K562 (cell line): ENCODE measurements at regions not wholly inside any gene's neighbourhood (a gene's known extent, or its start where the extent isn't known, plus 50 kb on each side); places are given as distances from the start of the nearest gene placed in this dataset.

ENCODE experiments used
- ATAC-seq: fragments of 200-7000 bp; cut with Tn5 transposase; 3 replicates; pipeline ENCODE4 v1.9.1; 2020; ENCODE audit warnings: moderate library complexity
- BruUV-seq: library from RNA; stranded (reverse); fragments of 400-500 nt; replicated peaks from 2 replicates; lab custom pipeline; 2021; lab: Mats Ljungman, UMichigan
- CTCF ChIA-PET: fragments of 300-600 bp; formaldehyde crosslinking; extraction: SDS; loops from one replicate; lab custom pipeline; 2021; ENCODE audit warnings: low intra/inter-chr PET ratio; lab: Yijun Ruan, JAX
- POLR2A ChIA-PET: fragments of 300-600, 350-650 bp; sonication (Branson Sonifier 250); formaldehyde crosslinking; extraction: SDS; loops from one replicate; lab custom pipeline; 2021; ENCODE audit warnings: antibody characterized with exemption, inconsistent platforms; lab: Yijun Ruan, JAX
- DNase-seq, 4 experiments: peaks; one replicate each; pipeline versions ENCODE4 v3.0.0 to v3.0.0-alpha.2; 2011 to 2018; ENCODE audit warnings: low spot score in 3 of 4, mixed read lengths in 3 of 4; ENCODE audit errors: extremely low read depth in 1 of 4
- FAIRE-seq: peaks from 2 replicates; lab custom pipeline; 2011; peaks lifted over from hg19 to GRCh38; lab: Jason Lieb, UNC
- H2AFZ ChIP-seq: 2 replicates; pipeline ENCODE4 v1.6.0; 2011; ENCODE audit warnings: low read depth, low read length, control low read depth, inconsistent platforms
- H3K27ac ChIP-seq: fragments of 200-600 bp; 3 replicates; pipeline ENCODE4 v1.8.0; 2011; ENCODE audit warnings: low read depth, mild to moderate bottlenecking, control low read depth, inconsistent platforms, low read length, moderate library complexity, mixed read lengths; ENCODE audit errors: extremely low read depth
- H3K27me3 ChIP-seq, 2 experiments: fragments of 300-600 bp in 1 of 2; 2 replicates in 1 of 2; 3 replicates in 1 of 2; pipeline versions ENCODE4 v1.6.0 to v1.8.0; 2011; ENCODE audit warnings: inconsistent platforms in 2 of 2, low read length in 2 of 2, mild to moderate bottlenecking in 1 of 2, mixed read lengths in 1 of 2, moderate library complexity in 1 of 2; ENCODE audit not compliant: control insufficient read depth in 2 of 2, insufficient read depth in 2 of 2
- H3K36me3 ChIP-seq: fragments of 300-600 bp; 3 replicates; pipeline ENCODE4 v1.8.0; 2011; ENCODE audit warnings: mild to moderate bottlenecking, low read length, inconsistent platforms; ENCODE audit not compliant: control insufficient read depth, insufficient read depth
- H3K4me1 ChIP-seq, 2 experiments: fragments of 200-600 bp in 1 of 2; replicated peaks in 1 of 2; 2 replicates in 1 of 2; 3 replicates in 1 of 2; pipeline versions ENCODE4 v1.5.1 to v1.8.0; 2011; ENCODE audit warnings: inconsistent platforms in 2 of 2, low read length in 2 of 2, mild to moderate bottlenecking in 1 of 2, mixed read lengths in 1 of 2, moderate library complexity in 1 of 2; ENCODE audit not compliant: control insufficient read depth in 2 of 2, insufficient read depth in 2 of 2
- H3K4me2 ChIP-seq: 2 replicates; pipeline ENCODE4 v1.6.1; 2011; ENCODE audit warnings: low read length, control low read depth, inconsistent platforms, mixed read lengths; ENCODE audit not compliant: insufficient read depth
- H3K4me3 ChIP-seq: fragments of 200-600 bp; sonication (generic), shearing (Covaris generic); 2 replicates; pipeline ENCODE4 v1.5.1; 2016; ENCODE audit warnings: control low read depth, inconsistent platforms
- H3K79me2 ChIP-seq: fragments of 200-600 bp; 3 replicates; pipeline ENCODE4 v1.8.0; 2011; ENCODE audit warnings: low read length, inconsistent platforms; ENCODE audit not compliant: control insufficient read depth, insufficient read depth
- H3K9ac ChIP-seq, 2 experiments: 2 replicates each; pipeline versions ENCODE4 v1.6.0 to v1.6.1; 2011; ENCODE audit warnings: low read depth in 2 of 2, low read length in 2 of 2, control low read depth in 1 of 2, inconsistent platforms in 1 of 2, mild to moderate bottlenecking in 1 of 2, mixed read lengths in 1 of 2; ENCODE audit not compliant: insufficient read depth in 1 of 2
- H3K9me1 ChIP-seq: one replicate; pipeline ENCODE4 v1.6.0; 2011; ENCODE audit warnings: inconsistent platforms, mild to moderate bottlenecking, low read length, moderate library complexity; ENCODE audit not compliant: control insufficient read depth, insufficient read depth
- H3K9me3 ChIP-seq: replicated peaks from 2 replicates; pipeline ENCODE4 v1.5.1; 2011; ENCODE audit warnings: low read depth, low read length, inconsistent platforms; ENCODE audit not compliant: control insufficient read depth, insufficient read depth
- H4K20me1 ChIP-seq: replicated peaks from 2 replicates; pipeline ENCODE4 v1.6.1; 2011; ENCODE audit warnings: low read length, inconsistent platforms, mixed read lengths; ENCODE audit not compliant: control insufficient read depth, insufficient read depth
- BHLHE40 ChIP-seq: IDR thresholded peaks from 2 replicates; pipeline ENCODE4 v1.6.1; 2011; ENCODE audit warnings: low read length, improper control_type of control experiment
- BRF1 ChIP-seq: IDR thresholded peaks from 3 replicates; pipeline ENCODE4 v1.6.1; 2011; ENCODE audit warnings: borderline replicate concordance, mild to moderate bottlenecking; ENCODE audit not compliant: insufficient read length; ENCODE audit errors: extremely low read depth
- CXXC5 ChIP-seq: fragments of 250-450 bp; sonication (Bioruptor Pico); IDR thresholded peaks from 2 replicates; pipeline ENCODE4 v1.8.0; 2022; ENCODE audit warnings: inconsistent platforms, mild to moderate bottlenecking, moderate library complexity
- EHMT2 ChIP-seq: fragments of 450-650 bp; IDR thresholded peaks from 2 replicates; pipeline ENCODE4 v1.6.1; 2018; ENCODE audit warnings: antibody characterized with exemption
- HDAC2 ChIP-seq: fragments of 450-650 bp; IDR thresholded peaks from 2 replicates; pipeline ENCODE4 v1.6.1; 2016; ENCODE audit warnings: mild to moderate bottlenecking
- ILF3 ChIP-seq: fragments of 450-650 bp; IDR thresholded peaks from 2 replicates; pipeline ENCODE4 v1.6.1; 2018; ENCODE audit warnings: antibody characterized with exemption, mild to moderate bottlenecking, moderate library complexity, borderline replicate concordance
- KLF10 ChIP-seq: fragments of 250-450 bp; sonication (Bioruptor Pico); IDR thresholded peaks from 2 replicates; pipeline ENCODE4 v1.6.1; 2021; ENCODE audit warnings: matching md5 sums
- MIER1 ChIP-seq: fragments of 450-650 bp; IDR thresholded peaks from 2 replicates; pipeline ENCODE4 v1.6.1; 2016; ENCODE audit warnings: antibody characterized with exemption, mild to moderate bottlenecking, low read depth
- NR2F6 ChIP-seq: fragments of 450-650 bp; formaldehyde crosslinking; IDR thresholded peaks from 2 replicates; pipeline ENCODE4 v1.4.0; 2020; ENCODE audit warnings: mild to moderate bottlenecking
- NR3C1 ChIP-seq: sonication (generic); formaldehyde crosslinking; IDR thresholded peaks from 2 replicates; pipeline ENCODE4 v1.8.1; 2022; ENCODE audit warnings: missing genetic modification reagents
- RBM14 ChIP-seq: fragments of 200-400 bp; formaldehyde crosslinking; IDR thresholded peaks from 2 replicates; pipeline ENCODE4 v1.6.1; 2018; ENCODE audit warnings: low read depth, mild to moderate bottlenecking, low read length, moderate library complexity, borderline replicate concordance; ENCODE audit not compliant: insufficient read depth
- SIRT6 ChIP-seq: IDR thresholded peaks from one replicate; pipeline ENCODE4 v1.6.1; 2012; ENCODE audit warnings: low read depth, mild to moderate bottlenecking, control low read depth, inconsistent platforms, low read length, moderate library complexity
- SRSF7 ChIP-seq: fragments of 200-400 bp; formaldehyde crosslinking; optimal IDR thresholded peaks from 2 replicates; pipeline ENCODE3; 2017; ENCODE audit warnings: mild to moderate bottlenecking, low read depth, low read length
- STAG1 ChIP-seq: sonication (generic); formaldehyde crosslinking; IDR thresholded peaks from 2 replicates; pipeline ENCODE4 v1.5.0; 2020; ENCODE audit warnings: missing genetic modification reagents, borderline replicate concordance
- TCFL5 ChIP-seq: fragments of 250-450 bp; sonication (Bioruptor Pico); conservative IDR thresholded peaks from 2 replicates; pipeline ENCODE4 v1.6.1; 2021; ENCODE audit warnings: mild to moderate bottlenecking, moderate library complexity, matching md5 sums
- ZKSCAN1 ChIP-seq: fragments of 150-350 bp; IDR thresholded peaks from 2 replicates; pipeline ENCODE4 v1.6.1; 2016; ENCODE audit warnings: low read depth, low read length
- ZNF395 ChIP-seq: fragments of 200-800 bp; sonication (Bioruptor generic); IDR thresholded peaks from 2 replicates; pipeline ENCODE4 v1.6.1; 2017; ENCODE audit warnings: missing genetic modification characterization, missing compliant biosample characterization
- ZNF511 ChIP-seq: sonication (generic); formaldehyde crosslinking; IDR thresholded peaks from 2 replicates; pipeline ENCODE4 v1.8.0; 2022; ENCODE audit warnings: mild to moderate bottlenecking, missing genetic modification reagents
- ZNF583 ChIP-seq: fragments of 250-450 bp; sonication (Bioruptor Pico); IDR thresholded peaks from 2 replicates; pipeline ENCODE4 v1.4.0; 2020
- WGBS: fragments of 100-300 bp; shearing (Covaris generic); methylation state at CpG from one replicate; pipeline ENCODE4 v1.1.6; 2016; ENCODE audit warnings: low coverage, mixed read lengths; ENCODE audit not compliant: insufficient coverage; ENCODE audit errors: missing lambda C conversion rate; 5-methylcytosine and 5-hydroxymethylcytosine counted together
- in situ Hi-C: fragments of 300-500 bp; cut with MboI; formaldehyde crosslinking; loops from 4 replicates; pipeline ENCODE4 v1.15.0; 2018; ENCODE audit warnings: inconsistent platforms, mixed read lengths
- intact Hi-C: fragments of 100-400 bp; cut with micrococcal nuclease; formaldehyde crosslinking; loops from 2 replicates; pipeline ENCODE4 v1.14.2; 2022
- TF ChIP-seq, protein P1 (sequence below): sonication (generic); formaldehyde crosslinking; IDR thresholded peaks from 2 replicates; pipeline ENCODE4 v1.8.1; 2023; ENCODE audit warnings: mild to moderate bottlenecking, missing genetic modification reagents

DNA sequence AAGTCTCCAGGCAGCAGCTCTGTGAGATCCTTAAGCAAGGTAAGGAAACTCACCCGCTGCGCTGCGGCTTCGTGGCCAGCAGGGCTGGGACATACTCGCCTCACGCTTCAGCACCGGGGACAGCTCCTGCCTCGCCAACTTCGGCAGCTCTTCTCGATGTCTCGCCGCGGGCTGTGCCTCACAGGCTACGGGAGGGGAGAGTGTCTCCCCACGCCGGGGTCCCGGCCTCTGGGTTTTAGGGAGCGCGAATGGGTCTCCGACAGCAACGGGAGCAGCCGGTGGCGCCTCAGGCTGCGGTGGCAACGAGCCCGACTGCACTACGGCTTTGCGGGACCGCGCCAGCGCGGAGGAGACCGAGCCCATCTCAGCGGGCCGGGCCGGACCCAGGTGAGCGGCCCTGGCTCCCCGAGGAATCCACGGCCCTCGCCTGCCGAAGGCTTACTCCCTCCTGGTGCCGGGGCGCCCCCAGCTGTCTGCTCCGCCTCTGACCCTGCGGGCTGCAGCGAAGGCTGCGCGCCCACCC, 62.4 kb downstream of the LSM5 start:
- ChIA-PET CTCF (no interaction called here), POLR2A (interaction anchor here (0.6 to 1.2 kb wide), 2 partner anchors 12 to 14 kb away, joined by 3 read pairs; no protein-coding TSS in a partner anchor)
- no peaks in the 10 kb centered on the region for H3K9me1 ChIP-seq
- peaks cover 2 to 10% of the 10 kb centered on the region in 2 experiments; a peak in 3 of 5 replicates for H3K27me3 ChIP-seq
- H3K4me2 ChIP-seq, result no peak overlapping the region
- DNase-seq, result peak; percentile 70 to 85 (median 71)
- H4K20me1 ChIP-seq, result no peaks in the 10 kb centered on the region; the same call in 1 of the 2 replicates
- WGBS, result 36% methylated on average over 45 of the region's 48 CpGs
- no peak overlapping the region for H3K4me3 ChIP-seq
- peaks cover 0 to 6% of the 10 kb centered on the region in 2 experiments; a peak in 1 of 5 replicates for H3K4me1 ChIP-seq
- H3K27ac ChIP-seq, result no peak overlapping the region
- FAIRE-seq, result peak; percentile 82
- no peak overlapping the region for H3K9ac ChIP-seq
- no peaks in the 10 kb centered on the region for H3K79me2 ChIP-seq
- H2AFZ ChIP-seq, result no peak overlapping the region
- no TSS peak for BruUV-seq
- H3K9me3 ChIP-seq, result no peaks in the 10 kb centered on the region
- ATAC-seq, result peak; percentile 100
- H3K36me3 ChIP-seq, result no peaks in the 10 kb centered on the region
- in situ Hi-C loops, result no loop called here
- intact Hi-C loops, result loop anchor here (2.0 kb wide), 1 partner anchor 35 kb away; no protein-coding TSS in a partner anchor
- no peak for TF ChIP-seq KLF10
- TF ChIP-seq, protein P1, sequence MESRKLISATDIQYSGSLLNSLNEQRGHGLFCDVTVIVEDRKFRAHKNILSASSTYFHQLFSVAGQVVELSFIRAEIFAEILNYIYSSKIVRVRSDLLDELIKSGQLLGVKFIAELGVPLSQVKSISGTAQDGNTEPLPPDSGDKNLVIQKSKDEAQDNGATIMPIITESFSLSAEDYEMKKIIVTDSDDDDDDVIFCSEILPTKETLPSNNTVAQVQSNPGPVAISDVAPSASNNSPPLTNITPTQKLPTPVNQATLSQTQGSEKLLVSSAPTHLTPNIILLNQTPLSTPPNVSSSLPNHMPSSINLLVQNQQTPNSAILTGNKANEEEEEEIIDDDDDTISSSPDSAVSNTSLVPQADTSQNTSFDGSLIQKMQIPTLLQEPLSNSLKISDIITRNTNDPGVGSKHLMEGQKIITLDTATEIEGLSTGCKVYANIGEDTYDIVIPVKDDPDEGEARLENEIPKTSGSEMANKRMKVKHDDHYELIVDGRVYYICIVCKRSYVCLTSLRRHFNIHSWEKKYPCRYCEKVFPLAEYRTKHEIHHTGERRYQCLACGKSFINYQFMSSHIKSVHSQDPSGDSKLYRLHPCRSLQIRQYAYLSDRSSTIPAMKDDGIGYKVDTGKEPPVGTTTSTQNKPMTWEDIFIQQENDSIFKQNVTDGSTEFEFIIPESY (CRISPR knock-in tag), result peak; percentile 77
- TF ChIP-seq SIRT6, result no peak
- peak; percentile 77; the same call in 1 of the 2 replicates for TF ChIP-seq NR3C1 (CRISPR knock-in tag)
- TF ChIP-seq TCFL5, result no peak
- no peak for TF ChIP-seq NR2F6 (CRISPR knock-in tag)
- no peak for TF ChIP-seq ILF3
- TF ChIP-seq ZNF511 (CRISPR knock-in tag), result peak; percentile 97
- TF ChIP-seq CXXC5, result peak; percentile 61; the same call in 1 of the 2 replicates
- TF ChIP-seq ZKSCAN1, result 0 out of 2 replicates have a peak, but pooled peaks have one; percentile 25
- TF ChIP-seq MIER1, result peak; percentile 98
- peak; percentile 99 for TF ChIP-seq EHMT2
- peak; percentile 12; the same call in 1 of the 2 replicates for TF ChIP-seq STAG1 (CRISPR knock-in tag)
- TF ChIP-seq RBM14, result 0 out of 2 replicates have a peak, but pooled peaks have one; percentile 32
- TF ChIP-seq SRSF7, result no peak
- TF ChIP-seq HDAC2, result peak; percentile 53; the same call in 1 of the 2 replicates
- TF ChIP-seq BHLHE40, result 0 out of 2 replicates have a peak, but pooled peaks have one; percentile 17
- 0 out of 2 replicates have a peak, but pooled peaks have one; percentile 49 for TF ChIP-seq ZNF583 (CRISPR knock-in tag)
- TF ChIP-seq ZNF395 (CRISPR knock-in tag), result peak; percentile 31; the same call in 1 of the 2 replicates
- no peak for TF ChIP-seq BRF1
